ENCODE measurements at regions not wholly inside any gene's neighbourhood (a gene's known extent, or its start where the extent isn't known, plus 50 kb on each side); places are given as distances from the start of the nearest gene placed in this dataset.

GRCh38 chr2:146642066-146642465 is 1202.8 kb upstream of the ACVR2A start:
- Histone ChIP-seq H3K4me3 (ENCODE audit: low read depth, low read length) (no peak overlapping the region), H3K4me1 (no peaks in the 10 kb centered on the region), H3K36me3 (ENCODE audit: control insufficient read depth, insufficient read depth, low read length) (no peaks in the 10 kb centered on the region), H2AFZ (no peak overlapping the region), H3K4me2 (ENCODE audit: low read length) (no peak overlapping the region), H3K79me2 (no peaks in the 10 kb centered on the region), H3K9me3 (ENCODE audit: control insufficient read depth, low read length) (no peaks in the 10 kb centered on the region), H3K27me3 (ENCODE audit: control insufficient read depth, insufficient read depth, low read length) (no peaks in the 10 kb centered on the region), H3K9ac (no peak overlapping the region), H3K27ac (no peak overlapping the region)
- no peak for TF ChIP-seq CTCF (IDR thresholded peaks at IDR 0.05)

GRCh38 chr2:146634230-146635097 is 1210.4 kb upstream of the ACVR2A start:
- no peaks in the 10 kb centered on the region for H3K36me3 ChIP-seq (ENCODE audit: control insufficient read depth, insufficient read depth, low read length)

GRCh38 chr2:146633159-146633558 is 1211.7 kb upstream of the ACVR2A start:
- no peaks in the 10 kb centered on the region for H3K4me1 ChIP-seq
- no peak overlapping the region for H3K9ac ChIP-seq
- H3K27ac ChIP-seq = no peak overlapping the region
- no peak overlapping the region for H3K4me2 ChIP-seq (ENCODE audit: low read length)
- no peaks in the 10 kb centered on the region for H3K79me2 ChIP-seq
- no peaks in the 10 kb centered on the region for H3K27me3 ChIP-seq (ENCODE audit: control insufficient read depth, insufficient read depth, low read length)
- no peaks in the 10 kb centered on the region for H3K36me3 ChIP-seq (ENCODE audit: control insufficient read depth, insufficient read depth, low read length)
- no peak overlapping the region for H2AFZ ChIP-seq
- TF ChIP-seq CTCF (IDR thresholded peaks at IDR 0.05) = no peak
- no peaks in the 10 kb centered on the region for H3K9me3 ChIP-seq (ENCODE audit: control insufficient read depth, low read length)
- H3K4me3 ChIP-seq (ENCODE audit: low read depth, low read length) = no peak overlapping the region

More at GRCh38 chr2:146634230-146635097, 1210.4 kb upstream of the ACVR2A start:
- TF ChIP-seq CTCF (IDR thresholded peaks at IDR 0.05) = no peak
- Histone ChIP-seq H3K27ac (no peak overlapping the region), H3K4me1 (no peaks in the 10 kb centered on the region), H3K27me3 (ENCODE audit: control insufficient read depth, insufficient read depth, low read length) (no peaks in the 10 kb centered on the region), H3K4me2 (ENCODE audit: low read length) (no peak overlapping the region), H3K9me3 (ENCODE audit: control insufficient read depth, low read length) (no peaks in the 10 kb centered on the region), H2AFZ (no peak overlapping the region), H3K4me3 (ENCODE audit: low read depth, low read length) (no peak overlapping the region), H3K9ac (no peak overlapping the region), H3K79me2 (no peaks in the 10 kb centered on the region)

GRCh38 chr2:146632707-146633106 is 1212.1 kb upstream of the ACVR2A start:
- H3K4me1 ChIP-seq = no peaks in the 10 kb centered on the region
- H3K27ac ChIP-seq = no peak overlapping the region
- no peaks in the 10 kb centered on the region for H3K36me3 ChIP-seq (ENCODE audit: control insufficient read depth, insufficient read depth, low read length)
- H2AFZ ChIP-seq = no peak overlapping the region
- H3K9ac ChIP-seq = no peak overlapping the region
- no peaks in the 10 kb centered on the region for H3K79me2 ChIP-seq
- no peak for TF ChIP-seq CTCF (IDR thresholded peaks at IDR 0.05)
- no peak overlapping the region for H3K4me3 ChIP-seq (ENCODE audit: low read depth, low read length)
- no peaks in the 10 kb centered on the region for H3K9me3 ChIP-seq (ENCODE audit: control insufficient read depth, low read length)
- no peaks in the 10 kb centered on the region for H3K27me3 ChIP-seq (ENCODE audit: control insufficient read depth, insufficient read depth, low read length)
- H3K4me2 ChIP-seq (ENCODE audit: low read length) = no peak overlapping the region

All from parathyroid adenoma (tissue), 2 donors.